ENCODE measurements at regions not wholly inside any gene's neighbourhood (a gene's known extent, or its start where the extent isn't known, plus 50 kb on each side); places are given as distances from the start of the nearest gene placed in this dataset.

GRCh38 chr14:101458741-101459550 lies 102.3 kb upstream of the DIO3 start:
- H3K4me3 ChIP-seq (ENCODE audit: low read length): no peak overlapping the region
- no peaks in the 10 kb centered on the region for H4K20me1 ChIP-seq (ENCODE audit: insufficient read depth, low read length)
- no peak overlapping the region for H3K4me2 ChIP-seq (ENCODE audit: low read length)
- no peak overlapping the region for H2AFZ ChIP-seq (ENCODE audit: low read depth, low read length)
- H3K9me3 ChIP-seq (ENCODE audit: insufficient read depth, low read length): no peaks in the 10 kb centered on the region
- H3K79me2 ChIP-seq (ENCODE audit: low read length): no peaks in the 10 kb centered on the region
- H3K27me3 ChIP-seq (ENCODE audit: low read depth, low read length): no peaks in the 10 kb centered on the region
- H3K27ac ChIP-seq (ENCODE audit: low read length): no peak overlapping the region
- no peaks in the 10 kb centered on the region for H3K36me3 ChIP-seq (replicated peaks; ENCODE audit: low read depth, low read length)
- no peaks in the 10 kb centered on the region for H3K4me1 ChIP-seq (ENCODE audit: low read length)
- TF ChIP-seq, protein P1, sequence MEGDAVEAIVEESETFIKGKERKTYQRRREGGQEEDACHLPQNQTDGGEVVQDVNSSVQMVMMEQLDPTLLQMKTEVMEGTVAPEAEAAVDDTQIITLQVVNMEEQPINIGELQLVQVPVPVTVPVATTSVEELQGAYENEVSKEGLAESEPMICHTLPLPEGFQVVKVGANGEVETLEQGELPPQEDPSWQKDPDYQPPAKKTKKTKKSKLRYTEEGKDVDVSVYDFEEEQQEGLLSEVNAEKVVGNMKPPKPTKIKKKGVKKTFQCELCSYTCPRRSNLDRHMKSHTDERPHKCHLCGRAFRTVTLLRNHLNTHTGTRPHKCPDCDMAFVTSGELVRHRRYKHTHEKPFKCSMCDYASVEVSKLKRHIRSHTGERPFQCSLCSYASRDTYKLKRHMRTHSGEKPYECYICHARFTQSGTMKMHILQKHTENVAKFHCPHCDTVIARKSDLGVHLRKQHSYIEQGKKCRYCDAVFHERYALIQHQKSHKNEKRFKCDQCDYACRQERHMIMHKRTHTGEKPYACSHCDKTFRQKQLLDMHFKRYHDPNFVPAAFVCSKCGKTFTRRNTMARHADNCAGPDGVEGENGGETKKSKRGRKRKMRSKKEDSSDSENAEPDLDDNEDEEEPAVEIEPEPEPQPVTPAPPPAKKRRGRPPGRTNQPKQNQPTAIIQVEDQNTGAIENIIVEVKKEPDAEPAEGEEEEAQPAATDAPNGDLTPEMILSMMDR (IDR thresholded peaks at IDR 0.05; ENCODE audit: low read depth, low read length): no peak
- TF ChIP-seq EZH2phosphoT487 (IDR thresholded peaks at IDR 0.05; ENCODE audit: low read depth): no peak
- no peak overlapping the region for H3K9ac ChIP-seq (ENCODE audit: low read length)

GRCh38 chr14:101459551-101459900 lies 101.8 kb upstream of the DIO3 start:
- Histone ChIP-seq H3K27ac (ENCODE audit: low read length) (no peak overlapping the region), H3K4me2 (ENCODE audit: low read length) (no peak overlapping the region), H3K79me2 (ENCODE audit: low read length) (no peaks in the 10 kb centered on the region), H3K9me3 (ENCODE audit: insufficient read depth, low read length) (no peaks in the 10 kb centered on the region), H4K20me1 (ENCODE audit: insufficient read depth, low read length) (no peaks in the 10 kb centered on the region), H3K9ac (ENCODE audit: low read length) (no peak overlapping the region), H3K4me3 (ENCODE audit: low read length) (no peak overlapping the region), H2AFZ (ENCODE audit: low read depth, low read length) (no peak overlapping the region), H3K27me3 (ENCODE audit: low read depth, low read length) (no peaks in the 10 kb centered on the region), H3K36me3 (replicated peaks; ENCODE audit: low read depth, low read length) (no peaks in the 10 kb centered on the region), H3K4me1 (ENCODE audit: low read length) (no peaks in the 10 kb centered on the region)
- TF ChIP-seq, protein P1 (IDR thresholded peaks at IDR 0.05; ENCODE audit: low read depth, low read length): no peak
- no peak for TF ChIP-seq EZH2phosphoT487 (IDR thresholded peaks at IDR 0.05; ENCODE audit: low read depth)

- no peaks in the 10 kb centered on the region for H3K4me1 ChIP-seq (ENCODE audit: low read length)
- H3K27me3 ChIP-seq (ENCODE audit: low read depth, low read length): no peaks in the 10 kb centered on the region
- no peak overlapping the region for H3K27ac ChIP-seq (ENCODE audit: low read length)
- TF ChIP-seq EZH2phosphoT487 (IDR thresholded peaks at IDR 0.05; ENCODE audit: low read depth): no peak
- TF ChIP-seq, protein P1 (IDR thresholded peaks at IDR 0.05; ENCODE audit: low read depth, low read length): no peak
- no peaks in the 10 kb centered on the region for H3K9me3 ChIP-seq (ENCODE audit: insufficient read depth, low read length)
- no peaks in the 10 kb centered on the region for H4K20me1 ChIP-seq (ENCODE audit: insufficient read depth, low read length)
- no peak overlapping the region for H3K9ac ChIP-seq (ENCODE audit: low read length)
- H3K36me3 ChIP-seq (replicated peaks; ENCODE audit: low read depth, low read length): no peaks in the 10 kb centered on the region
- H3K4me3 ChIP-seq (ENCODE audit: low read length): no peak overlapping the region
- no peaks in the 10 kb centered on the region for H3K79me2 ChIP-seq (ENCODE audit: low read length)
- H3K4me2 ChIP-seq (ENCODE audit: low read length): no peak overlapping the region
- H2AFZ ChIP-seq (ENCODE audit: low read depth, low read length): no peak overlapping the region
These were observed 100.8 kb upstream of the DIO3 start for GRCh38 chr14:101460521-101460920.

DNA sequence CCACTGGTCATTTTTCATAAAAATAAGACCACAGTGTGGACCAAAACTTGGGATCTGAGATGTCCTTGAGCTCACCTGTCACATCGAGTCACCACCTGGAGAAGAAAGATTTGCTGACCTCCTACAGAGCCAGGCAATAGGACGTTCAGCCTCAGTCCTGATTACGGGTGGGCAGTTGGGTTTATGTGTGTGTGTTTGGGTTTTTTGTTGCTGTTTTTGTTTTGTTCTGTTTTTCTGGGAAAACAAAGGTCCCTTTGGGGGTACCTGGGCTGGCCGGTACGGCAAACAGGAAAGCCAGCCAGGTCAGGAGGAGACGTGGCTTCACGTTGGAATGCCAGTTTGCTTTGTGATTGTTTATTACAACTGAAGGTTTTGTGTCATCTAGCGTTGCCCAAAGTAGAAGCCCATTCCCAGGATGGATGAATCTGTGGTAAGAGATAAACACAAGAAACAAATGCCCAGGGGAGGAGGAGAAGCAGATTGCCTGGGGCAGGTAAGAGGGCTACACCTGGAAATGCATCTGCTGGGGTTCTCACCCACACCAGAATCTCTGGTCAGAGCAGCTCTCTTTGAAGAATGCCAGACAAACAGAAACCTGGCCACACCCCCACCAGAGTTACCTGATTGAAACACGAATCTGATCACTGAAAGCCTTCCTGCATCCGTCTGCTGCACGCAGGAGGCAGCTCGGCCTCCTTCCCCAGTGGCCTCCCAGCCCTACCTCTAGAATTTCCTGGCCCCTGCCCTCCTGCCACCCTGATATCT lies 100.1 kb upstream of the DIO3 start:
- H4K20me1 ChIP-seq (ENCODE audit: insufficient read depth, low read length): no peaks in the 10 kb centered on the region

More for the DNA sequence above, 100.1 kb upstream of the DIO3 start:
- TF ChIP-seq, protein P1 (IDR thresholded peaks at IDR 0.05; ENCODE audit: low read depth, low read length): no peak
- TF ChIP-seq EZH2phosphoT487 (IDR thresholded peaks at IDR 0.05; ENCODE audit: low read depth): no peak
- H3K4me3 ChIP-seq (ENCODE audit: low read length): no peak overlapping the region
- H3K4me2 ChIP-seq (ENCODE audit: low read length): no peak overlapping the region
- H3K79me2 ChIP-seq (ENCODE audit: low read length): no peaks in the 10 kb centered on the region
- H3K4me1 ChIP-seq (ENCODE audit: low read length): no peaks in the 10 kb centered on the region
- no peaks in the 10 kb centered on the region for H3K9me3 ChIP-seq (ENCODE audit: insufficient read depth, low read length)
- H3K27me3 ChIP-seq (ENCODE audit: low read depth, low read length): no peaks in the 10 kb centered on the region
- H2AFZ ChIP-seq (ENCODE audit: low read depth, low read length): no peak overlapping the region
- no peaks in the 10 kb centered on the region for H3K36me3 ChIP-seq (replicated peaks; ENCODE audit: low read depth, low read length)
- no peak overlapping the region for H3K9ac ChIP-seq (ENCODE audit: low read length)
- H3K27ac ChIP-seq (ENCODE audit: low read length): no peak overlapping the region

Measured in OCI-LY3 (cell line).